ENCODE measurements at regions not wholly inside any gene's neighbourhood (a gene's known extent, or its start where the extent isn't known, plus 50 kb on each side); places are given as distances from the start of the nearest gene placed in this dataset.
A peak's percentile ranks its signal among the peaks of the same experiment; 100 is the strongest.
"Not testable (repeated sequence)": the region's sequence is repeated elsewhere in the genome, so short reads cannot be mapped to it uniquely, and the experiment has no call there.

DNA sequence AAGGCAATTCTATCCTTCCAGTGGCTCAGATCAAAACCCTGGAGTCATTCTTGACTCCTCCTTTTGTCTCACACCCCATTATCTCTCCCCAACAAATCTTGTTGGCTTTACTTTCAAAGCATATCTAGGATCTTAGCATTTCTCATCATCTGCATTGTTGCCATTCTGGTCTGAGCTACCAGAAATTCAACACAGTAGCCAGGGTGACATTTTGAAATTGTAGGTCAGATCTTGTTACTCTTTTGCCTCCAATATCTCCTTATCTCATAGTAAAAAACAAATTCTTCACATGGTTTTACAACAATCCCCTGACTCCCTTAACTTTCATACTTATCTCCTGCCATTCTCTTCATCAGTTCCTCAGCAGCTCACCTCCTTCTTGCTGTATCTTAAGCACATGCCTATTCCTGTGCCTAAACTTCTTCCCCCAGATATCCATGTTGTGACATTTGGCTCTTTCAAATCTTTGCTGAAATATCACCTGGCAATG lies 115.8 kb downstream of the KLF5 start:
- no peak for DNase-seq

DNA sequence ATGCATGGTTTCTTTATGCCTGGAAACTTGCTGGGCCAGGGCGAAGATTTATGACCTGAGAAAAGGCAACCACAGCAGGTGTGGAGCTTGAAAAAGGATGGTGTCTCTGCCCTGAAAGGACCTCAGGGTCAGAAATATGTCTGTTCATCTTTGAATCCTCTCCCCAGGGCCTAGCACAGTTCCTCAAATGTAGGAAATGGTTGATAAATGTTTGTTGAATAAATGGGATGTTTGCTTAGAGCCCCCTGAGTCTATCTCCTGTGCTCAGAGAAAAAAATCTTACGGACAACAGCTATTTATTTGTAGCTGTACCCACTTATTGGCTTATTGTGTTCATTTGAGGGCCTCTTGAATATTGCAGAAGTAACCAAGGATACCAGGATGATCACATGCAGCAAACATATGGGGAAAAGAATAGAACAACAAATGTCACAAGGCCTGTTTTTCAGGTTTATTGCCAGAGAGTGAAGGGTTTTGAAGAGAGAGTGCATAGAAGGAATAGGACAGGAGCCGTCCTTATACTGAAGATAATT lies 114.5 kb downstream of the KLF5 start:
- DNase-seq, result no peak

DNA sequence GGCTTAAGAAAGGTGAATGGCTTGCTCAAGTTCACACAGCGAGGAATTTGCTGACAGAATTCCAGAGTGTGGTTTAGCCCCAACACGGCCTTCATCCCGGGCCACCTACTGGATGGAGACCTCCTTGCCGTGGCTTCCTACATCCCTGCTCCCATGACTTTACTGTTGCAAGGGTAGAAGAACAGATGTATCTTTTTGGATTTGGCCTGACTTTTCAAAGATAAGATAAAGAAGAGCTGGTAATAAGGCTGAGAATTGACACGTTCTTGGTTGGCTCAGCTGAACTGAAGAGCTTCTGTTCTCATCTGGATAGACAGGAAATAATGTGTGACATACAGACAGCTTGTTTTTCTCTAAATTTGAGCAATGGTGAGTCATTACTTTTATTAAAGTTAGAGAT lies 113.1 kb downstream of the KLF5 start:
- no peak for DNase-seq

DNA sequence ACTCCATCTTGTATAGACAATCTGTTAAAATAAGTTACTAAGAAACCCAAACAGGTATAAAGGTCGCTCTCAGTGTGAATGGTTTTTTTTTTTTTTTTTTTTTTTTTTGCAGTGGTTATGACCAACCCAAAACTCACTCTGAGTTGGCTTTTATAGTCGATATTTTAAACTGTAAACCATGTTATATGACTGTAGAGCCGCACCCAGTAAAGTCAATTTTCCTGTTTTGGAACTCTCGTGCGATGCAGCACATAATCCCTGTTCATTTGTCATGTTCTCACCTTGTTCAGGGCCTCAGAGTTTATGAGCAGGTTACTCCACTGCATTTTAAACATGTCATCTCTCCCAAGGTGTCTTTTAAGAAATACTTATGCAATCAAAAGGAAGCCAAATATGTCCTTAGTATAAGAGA lies 112.5 kb downstream of the KLF5 start:
- DNase-seq, result no peak

DNA sequence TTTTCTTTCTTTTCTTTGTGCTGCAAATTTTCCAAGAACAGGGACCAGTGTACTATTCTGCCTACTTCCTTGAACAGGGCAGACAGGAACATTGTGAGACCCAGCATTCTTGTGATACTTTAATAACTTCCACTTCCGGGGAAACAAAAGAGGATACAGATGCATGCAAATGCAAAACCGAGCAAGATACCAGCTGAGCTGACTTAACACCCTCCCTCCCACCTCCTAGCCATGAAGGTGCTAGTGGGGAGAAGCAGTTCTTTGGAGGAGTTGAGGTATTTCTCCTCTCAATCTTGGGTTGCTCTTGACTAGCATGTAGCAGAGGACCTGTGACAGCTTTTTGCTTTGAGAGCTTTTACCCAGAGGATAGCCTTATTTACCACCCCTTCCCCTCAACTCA lies 111.2 kb downstream of the KLF5 start:
- DNase-seq, result no peak

DNA sequence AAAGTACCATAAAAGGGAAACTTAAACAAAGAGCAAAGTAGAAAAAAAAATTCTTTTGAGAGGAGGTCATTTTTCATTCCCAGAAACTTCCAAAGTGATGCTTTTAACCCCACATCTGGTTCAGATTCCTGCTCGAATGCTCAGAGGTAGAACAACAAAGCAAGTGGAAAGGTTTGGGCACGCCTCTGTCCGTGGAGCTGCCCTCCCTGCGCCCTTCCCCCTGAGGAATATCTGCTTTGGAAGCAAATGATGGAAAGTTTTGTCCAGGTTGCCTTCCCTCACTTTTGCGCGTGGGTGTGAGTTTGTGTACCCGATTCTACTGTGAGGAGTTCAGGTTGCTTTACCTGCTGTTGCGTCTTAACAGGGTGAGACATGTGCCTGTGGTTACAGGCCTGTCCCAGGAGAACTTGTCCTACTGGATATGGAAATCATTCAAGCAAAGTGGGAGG lies 110.2 kb downstream of the KLF5 start:
- DNase-seq, result no peak

DNA sequence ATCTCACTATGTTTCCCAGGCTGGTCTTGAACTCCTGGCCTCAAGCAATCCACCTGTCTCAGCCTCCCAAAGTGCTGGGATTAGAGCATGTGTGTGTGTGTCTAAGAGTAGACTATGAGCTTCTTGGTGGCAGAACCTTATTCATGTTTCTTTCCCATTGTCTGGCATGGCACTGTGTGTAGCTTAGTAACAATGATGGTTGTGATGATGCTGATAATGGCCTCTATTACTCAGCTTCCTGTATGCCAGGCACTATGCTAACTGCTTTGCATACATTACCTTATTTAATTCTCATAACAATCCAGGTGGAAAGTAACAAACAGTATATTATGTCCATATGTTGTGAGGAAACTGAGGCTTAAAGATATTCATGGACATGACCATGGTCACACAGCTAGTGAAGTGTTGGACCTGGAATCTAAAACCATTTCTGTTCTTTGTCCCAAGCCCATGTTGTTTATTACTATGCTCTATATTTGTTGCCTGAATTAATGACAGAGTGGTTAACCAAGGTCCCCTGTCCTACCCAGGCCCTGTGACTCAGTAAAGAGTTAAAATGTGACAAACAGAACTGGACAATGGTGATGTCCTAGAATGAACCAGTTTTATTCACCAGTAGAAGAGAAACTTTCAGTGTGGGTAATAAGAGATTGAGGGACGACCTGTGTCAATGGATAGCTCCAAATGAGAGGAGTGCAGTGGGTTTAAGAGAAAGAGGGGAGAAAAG lies 109.6 kb downstream of the KLF5 start:
- no peak for DNase-seq

DNA sequence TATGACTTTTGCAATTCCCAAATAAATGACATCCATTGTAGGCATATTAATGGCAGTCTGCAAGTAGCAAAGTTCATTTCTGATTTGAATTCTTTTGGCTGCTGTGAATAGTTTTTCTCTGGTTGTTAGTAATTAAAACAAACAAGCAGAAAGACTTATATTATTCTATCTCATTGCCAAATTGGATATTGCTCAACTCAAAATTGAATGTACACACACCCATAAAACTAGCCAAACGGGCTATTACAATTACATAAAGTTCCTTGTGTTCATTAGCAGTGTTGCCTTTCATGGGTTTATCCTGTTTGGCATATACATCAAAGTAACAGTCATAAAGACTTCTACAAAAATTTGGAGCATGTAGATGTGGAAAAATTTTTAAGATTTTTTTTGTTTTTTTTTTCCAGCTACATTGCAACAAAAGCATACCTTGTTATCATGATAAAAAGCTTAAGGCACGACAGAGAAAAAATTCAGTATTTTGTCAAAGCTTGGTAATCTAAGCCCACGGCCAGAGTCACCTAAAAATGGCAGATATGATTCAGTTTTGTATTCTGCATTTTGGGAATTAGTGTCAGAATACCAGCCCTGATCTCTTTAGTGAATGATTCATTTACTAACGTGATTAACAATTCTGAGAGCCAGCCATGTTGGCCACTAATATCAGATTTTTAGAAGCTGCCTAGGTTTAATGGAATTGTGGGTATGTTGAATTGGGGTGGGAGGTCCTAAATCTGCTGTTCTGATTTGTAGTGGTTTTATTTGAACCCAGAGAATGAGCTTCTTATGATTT lies 108.4 kb downstream of the KLF5 start:
- DNase-seq, result no peak

DNA sequence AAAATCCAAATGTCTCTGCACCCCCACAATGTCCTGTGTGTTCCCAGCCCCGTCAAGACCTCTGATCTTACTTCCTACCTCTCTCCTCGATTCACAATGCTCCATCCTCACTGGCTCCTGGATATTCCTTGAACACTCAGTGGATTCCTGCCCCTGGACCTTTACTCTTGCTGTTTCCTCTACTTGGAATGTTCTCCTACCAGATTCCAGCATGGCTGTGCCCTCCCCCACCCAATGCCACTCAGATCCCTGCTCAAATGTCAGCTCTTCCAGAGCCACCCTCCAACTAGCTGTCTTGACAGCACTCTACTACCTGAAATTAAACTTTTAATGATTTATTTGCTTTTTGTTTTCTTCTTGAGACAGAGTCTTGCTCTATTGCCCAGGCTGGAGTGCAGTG lies 107.4 kb downstream of the KLF5 start:
- DNase-seq, result no peak

DNA sequence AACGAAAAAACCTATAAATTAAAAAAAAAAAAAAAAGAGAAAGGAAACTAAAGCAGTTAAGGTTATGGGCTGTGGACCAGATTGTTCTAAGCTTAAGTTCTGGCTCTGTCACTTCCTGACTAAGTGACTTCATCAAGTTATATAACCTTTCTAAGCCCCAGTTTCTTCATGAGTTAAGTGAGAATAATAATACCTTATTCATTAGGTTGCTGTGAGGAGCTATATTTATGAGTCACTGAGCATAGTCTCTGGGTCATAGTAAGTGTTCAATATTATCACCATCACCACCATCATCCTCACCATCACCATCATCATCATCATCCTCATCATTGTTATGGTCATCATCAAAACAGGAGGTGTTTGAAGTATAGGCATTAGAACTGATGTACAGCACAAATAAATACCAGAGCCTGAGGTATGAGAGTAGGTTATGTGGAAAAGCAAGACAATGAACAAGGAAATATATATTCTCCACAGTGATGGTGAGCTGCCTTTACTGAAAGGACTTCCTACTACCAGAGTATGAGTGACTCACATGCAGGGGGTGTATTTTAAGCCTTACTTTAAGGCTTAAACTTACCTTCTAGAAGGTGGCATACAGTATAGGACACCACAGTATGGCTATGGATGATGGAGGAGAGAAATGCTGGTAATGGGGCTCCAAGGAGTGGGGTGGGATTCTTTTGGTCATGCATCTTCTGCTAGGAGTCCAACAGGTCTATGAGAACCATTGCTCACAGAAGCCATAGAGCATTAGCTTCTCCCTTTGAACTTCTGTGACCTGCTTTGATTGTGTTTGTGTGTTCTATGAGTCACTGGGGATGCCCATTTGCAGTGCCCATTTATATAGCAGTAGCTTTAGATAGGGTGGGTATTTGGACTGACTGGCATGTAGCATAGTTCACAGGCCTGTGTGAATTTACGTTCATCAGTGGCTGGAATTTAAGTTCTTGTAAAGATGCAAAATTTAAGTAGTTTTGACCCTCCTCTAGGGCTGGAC lies 104.4 kb downstream of the KLF5 start:
- no peak for DNase-seq

DNA sequence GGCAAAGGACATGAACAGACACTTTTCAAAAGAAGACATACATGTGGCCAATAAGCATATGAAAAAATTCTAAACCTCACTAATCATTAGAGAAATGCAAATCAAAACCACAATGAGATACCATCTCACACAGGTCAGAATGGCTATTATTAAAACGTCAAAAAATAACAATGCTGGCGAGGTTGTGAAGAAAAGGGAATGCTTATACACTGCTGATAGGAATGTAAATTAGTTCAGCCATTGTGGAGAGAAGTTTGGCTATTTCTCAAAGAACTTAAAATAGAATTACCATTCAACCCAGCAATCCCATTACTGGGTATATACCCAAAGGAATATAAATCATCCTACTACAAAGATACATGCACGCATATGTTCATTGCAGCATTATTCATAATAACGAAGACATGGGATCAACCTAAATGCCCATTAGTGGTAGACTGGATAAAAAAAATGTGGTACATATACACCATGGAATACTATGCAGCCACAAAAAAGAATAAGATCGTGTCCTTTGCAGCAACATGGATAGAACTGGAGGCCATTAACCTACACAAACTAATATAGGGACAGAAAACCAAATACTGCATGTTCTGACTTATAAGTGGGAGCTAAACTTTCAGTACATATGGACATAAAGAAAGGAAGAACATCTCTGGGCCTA lies 101.7 kb downstream of the KLF5 start:
- not testable (repeated sequence) for DNase-seq

DNA sequence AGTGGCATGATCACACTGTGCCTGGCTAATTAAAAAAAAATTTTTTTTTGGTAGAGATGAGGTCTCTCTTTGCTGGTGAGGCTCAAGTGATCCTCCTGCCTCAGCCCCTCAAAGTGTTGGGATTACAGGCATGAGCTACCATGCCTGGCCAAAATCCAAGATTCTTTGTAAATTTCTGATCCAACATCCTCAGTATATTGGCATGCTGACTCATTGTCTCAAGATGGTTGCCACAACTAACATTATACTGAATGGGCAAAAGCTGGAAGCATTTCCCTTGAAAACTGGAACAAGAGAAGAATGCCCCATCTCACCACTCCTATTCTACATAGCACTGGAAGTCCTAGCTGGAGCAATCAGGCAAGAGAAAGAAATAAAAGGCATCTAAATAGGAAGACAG lies 100.0 kb downstream of the KLF5 start:
- no peak for DNase-seq

DNA sequence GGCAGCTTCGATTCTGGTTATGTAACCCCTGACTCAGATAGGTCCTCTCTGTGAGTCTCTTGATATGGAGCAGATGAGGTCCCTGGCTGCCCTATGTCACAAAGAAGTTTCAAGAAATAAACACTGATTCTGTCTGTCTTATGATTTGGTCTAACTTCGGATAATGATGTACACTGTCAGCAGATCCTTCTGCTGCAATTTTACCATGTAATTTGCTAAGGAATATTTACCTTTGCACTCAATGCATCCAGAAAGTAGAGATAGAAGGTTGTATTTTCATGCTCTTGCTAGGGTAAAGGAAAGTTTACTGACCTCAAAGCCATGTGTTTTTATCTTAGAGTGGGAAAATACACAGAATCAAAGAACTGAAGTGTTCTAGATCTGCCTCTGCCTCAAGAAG lies 98.2 kb downstream of the KLF5 start:
- no peak for DNase-seq

DNA sequence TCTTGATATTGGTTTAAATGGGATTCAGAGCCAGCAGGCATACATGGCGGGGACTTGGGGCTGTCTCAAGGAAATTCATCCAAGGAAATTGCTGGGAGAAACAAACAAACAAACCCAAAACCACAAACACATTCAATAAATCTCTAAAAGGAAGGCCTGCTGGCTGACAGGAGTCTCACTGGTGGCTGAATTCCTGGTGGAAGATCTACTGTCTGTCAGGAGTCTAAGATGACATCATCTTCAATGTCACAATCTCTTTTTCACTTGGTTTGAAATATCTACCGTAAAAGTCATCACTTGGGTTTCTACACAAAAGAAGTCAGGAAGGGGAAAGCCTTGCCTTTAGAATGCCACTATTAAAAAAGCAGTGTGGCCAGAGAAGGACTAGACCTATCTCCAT lies 87.9 kb downstream of the KLF5 start:
- no peak for DNase-seq

DNA sequence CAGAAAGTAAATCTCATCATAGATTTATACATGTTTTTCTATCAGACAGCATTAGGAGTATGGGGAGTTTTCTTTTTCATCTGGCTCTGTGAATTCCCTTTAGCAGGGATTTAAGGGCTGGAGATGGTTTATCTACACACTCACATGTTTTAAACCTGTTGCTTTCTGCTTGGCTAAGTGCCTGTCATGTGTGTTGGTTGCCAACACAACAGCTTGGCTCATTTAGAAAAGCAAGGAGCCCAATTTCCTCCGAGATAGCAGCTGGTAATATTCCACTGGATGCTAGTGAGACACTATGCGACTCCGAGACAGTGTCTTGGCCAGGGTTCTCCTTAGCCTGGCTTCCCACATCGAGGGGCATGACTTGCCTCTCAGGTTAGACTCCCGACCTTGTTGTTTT lies 83.3 kb downstream of the KLF5 start:
- peak in 2 of 51 donors; percentile 4 to 14 for DNase-seq

DNA sequence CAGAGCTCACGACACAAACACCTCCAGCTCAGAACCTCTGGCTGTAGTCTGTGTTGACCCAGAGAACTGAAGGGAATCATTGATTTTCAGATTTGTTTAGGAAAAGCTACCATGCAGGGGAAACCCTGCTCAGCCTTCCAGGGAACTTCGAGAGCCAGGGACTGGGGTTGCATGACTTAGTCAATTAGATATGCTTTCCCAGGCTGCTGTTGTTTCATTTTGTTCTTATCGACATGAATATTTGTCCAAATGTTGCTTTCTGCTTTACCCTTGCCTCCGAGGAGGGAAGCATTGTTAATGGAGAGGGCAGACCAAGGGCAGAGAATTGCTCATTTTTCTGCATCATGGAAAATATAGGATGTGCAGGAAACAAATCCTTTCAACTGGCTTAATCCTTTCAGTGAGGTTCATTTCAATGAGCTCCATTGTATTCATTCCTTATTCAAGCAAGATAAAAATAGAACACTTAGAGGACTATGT lies 82.5 kb downstream of the KLF5 start:
- peak in 2 of 51 donors; percentile 7 to 37 for DNase-seq

DNA sequence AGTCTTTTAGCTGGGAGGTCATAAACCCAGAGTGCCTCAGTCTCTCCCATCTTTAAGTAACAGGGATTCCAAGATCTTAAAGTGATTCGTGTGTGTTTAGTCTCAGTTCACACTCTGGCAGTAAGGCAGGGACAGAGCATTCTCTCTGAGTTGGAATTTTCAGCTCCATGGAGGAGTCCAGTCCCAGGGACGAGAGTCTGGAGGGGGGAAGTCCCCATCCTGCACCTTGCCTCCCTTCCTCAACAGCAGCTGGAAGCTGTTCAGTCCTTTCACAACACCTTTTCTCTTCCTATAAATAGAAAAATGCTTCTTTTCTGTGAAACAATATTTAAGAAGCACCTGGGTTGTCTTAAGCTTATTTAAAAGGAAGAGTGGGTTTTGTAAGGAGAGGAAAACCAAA lies 82.0 kb downstream of the KLF5 start:
- no peak for DNase-seq

DNA sequence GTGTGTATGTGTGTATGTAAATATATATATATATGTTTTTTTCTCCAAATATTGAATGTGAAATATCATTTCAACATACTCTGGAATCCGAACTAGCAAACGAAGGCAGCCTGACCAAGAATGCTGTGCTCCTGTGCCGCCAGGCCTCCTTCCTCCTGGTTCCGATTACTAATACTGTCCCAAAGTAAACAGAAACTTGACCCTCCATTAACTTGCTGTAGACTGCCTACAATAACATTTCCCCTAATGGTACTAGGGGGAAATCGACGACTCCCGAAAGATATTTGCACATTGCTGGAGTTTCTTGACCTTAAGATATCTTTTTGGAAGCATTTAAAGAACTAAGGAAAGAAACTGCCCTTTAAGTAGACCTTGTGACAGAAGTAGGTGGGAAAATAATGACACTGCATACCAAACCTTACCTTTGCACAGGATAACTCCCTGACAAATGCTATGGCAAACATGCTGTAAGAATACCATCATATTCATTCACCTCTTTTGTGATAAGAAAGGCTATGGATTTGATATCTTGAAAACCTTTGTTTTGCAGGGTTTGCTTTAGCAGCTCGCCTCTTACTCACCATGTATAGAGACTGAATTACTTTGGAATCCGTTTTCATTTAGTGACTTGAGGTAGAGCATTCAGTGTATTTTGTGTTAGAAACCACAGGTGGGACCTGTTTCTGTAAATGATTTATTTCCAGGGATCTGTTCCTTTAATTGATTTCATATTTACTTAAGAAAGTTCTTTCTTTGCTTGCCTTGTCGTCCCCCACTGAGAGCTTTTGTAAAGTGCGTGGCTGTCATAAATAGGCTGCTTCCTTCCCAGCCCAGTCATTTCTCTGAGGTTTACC lies 80.1 kb downstream of the KLF5 start:
- DNase-seq, result no peak

DNA sequence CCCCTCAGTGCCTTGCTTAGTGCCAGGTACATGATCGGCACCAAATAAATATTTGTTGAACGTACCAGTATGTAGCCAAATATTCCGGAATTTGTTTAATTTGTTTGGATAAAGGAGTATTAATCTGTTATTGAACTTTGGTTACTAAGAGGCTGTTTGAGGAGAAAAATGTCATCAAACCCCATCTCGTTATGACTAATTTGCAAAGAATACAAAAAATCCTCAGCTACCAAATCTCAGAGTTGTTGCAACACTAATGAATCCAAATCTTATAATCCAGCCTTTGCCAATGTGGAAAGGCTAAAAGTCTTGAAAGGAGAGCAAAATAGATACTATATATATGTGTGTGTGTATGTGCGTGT lies 79.5 kb downstream of the KLF5 start:
- DNase-seq, result no peak

DNA sequence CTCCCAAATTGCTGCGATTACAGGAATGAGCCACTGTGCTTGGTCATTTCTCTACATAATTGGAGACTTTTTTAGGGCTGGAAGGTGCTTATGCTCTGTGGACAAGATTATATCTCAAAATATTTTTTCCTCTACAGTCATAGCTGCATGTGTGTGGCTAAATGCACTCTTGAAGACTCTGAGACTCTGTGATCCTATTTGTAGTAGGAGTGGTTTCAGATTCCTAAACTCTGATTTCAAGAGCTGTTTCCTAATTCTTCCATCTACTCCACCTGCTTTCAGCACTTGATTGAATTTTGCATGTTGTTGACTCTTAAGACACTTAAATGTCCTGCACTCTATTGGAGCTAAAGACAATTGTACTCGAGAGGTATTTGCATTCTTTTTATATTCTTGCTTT lies 78.0 kb downstream of the KLF5 start:
- no peak for DNase-seq
